PC-3 (cell line): ENCODE measurements at regions not wholly inside any gene's neighbourhood (a gene's known extent, or its start where the extent isn't known, plus 50 kb on each side); places are given as distances from the start of the nearest gene placed in this dataset.

ENCODE experiments used
- ATAC-seq: fragments of 200-7000 bp; cut with Tn5 transposase; 2 replicates; pipeline ENCODE4 v1.9.1; 2020; ENCODE audit warnings: mild to moderate bottlenecking, moderate library complexity
- BruUV-seq: library from RNA; stranded (reverse); fragments of 400-500 nt; replicated peaks from 2 replicates; lab custom pipeline; 2021; lab: Mats Ljungman, UMichigan
- CTCF ChIA-PET: fragments of 300-600 bp; sonication (Branson Sonifier 250); formaldehyde crosslinking; loops from one replicate; lab custom pipeline; 2022; ENCODE audit warnings: antibody characterized with exemption; lab: Charles Lee
- POLR2A ChIA-PET: fragments of 300-600 bp; sonication (Branson Sonifier 250); formaldehyde crosslinking; loops from one replicate; lab custom pipeline; 2022; ENCODE audit warnings: antibody characterized with exemption; ENCODE audit not compliant: unreplicated experiment; lab: Charles Lee
- DNase-seq: peaks from one replicate; pipeline ENCODE4 v3.0.0-alpha.2; 2015
- H2AFZ ChIP-seq: fragments of 300-600 bp; sonication (generic); 2 replicates; pipeline ENCODE4 v1.6.0; 2016; ENCODE audit warnings: antibody characterized with exemption, low read length
- H3F3A ChIP-seq: fragments of 300-600 bp; sonication (generic); one replicate; pipeline ENCODE4 v1.6.0; 2017; ENCODE audit warnings: antibody characterized with exemption, low read length, control low read depth, mild to moderate bottlenecking; ENCODE audit not compliant: unreplicated experiment
- H3K27ac ChIP-seq: fragments of 300-600 bp; sonication (generic); 2 replicates; pipeline ENCODE4 v1.5.1; 2016; ENCODE audit warnings: mild to moderate bottlenecking, low read length
- H3K27me3 ChIP-seq: fragments of 300-600 bp; sonication (generic); 2 replicates; pipeline ENCODE4 v1.6.1; 2016; ENCODE audit warnings: low read length, mixed read lengths
- H3K36me3 ChIP-seq: fragments of 300-600 bp; sonication (generic); 2 replicates; pipeline ENCODE4 v1.6.1; 2016; ENCODE audit warnings: low read depth, mixed run types, low read length, mixed read lengths
- H3K4me1 ChIP-seq: fragments of 300-600 bp; sonication (generic); 2 replicates; pipeline ENCODE4 v1.5.1; 2016; ENCODE audit warnings: low read length; ENCODE audit not compliant: insufficient read depth
- H3K4me2 ChIP-seq: fragments of 300-600 bp; sonication (generic); 2 replicates; pipeline ENCODE4 v1.6.0; 2016; ENCODE audit warnings: low read length
- H3K4me3 ChIP-seq: fragments of 300-600 bp; sonication (generic); 2 replicates; pipeline ENCODE4 v1.5.1; 2016; ENCODE audit warnings: mild to moderate bottlenecking, low read length, mixed read lengths
- H3K79me2 ChIP-seq: fragments of 300-600 bp; sonication (generic); 2 replicates; pipeline ENCODE4 v1.6.1; 2017; ENCODE audit warnings: low read length, mixed read lengths
- H3K9ac ChIP-seq: fragments of 300-600 bp; sonication (generic); 2 replicates; pipeline ENCODE4 v1.6.0; 2016; ENCODE audit warnings: mild to moderate bottlenecking, low read length
- H3K9me2 ChIP-seq: fragments of 300-600 bp; sonication (generic); replicated peaks from 2 replicates; pipeline ENCODE4 v1.6.1; 2016; ENCODE audit warnings: mixed run types, low read length, mixed read lengths
- H3K9me3 ChIP-seq: fragments of 300-600 bp; sonication (generic); 2 replicates; pipeline ENCODE4 v1.6.1; 2016; ENCODE audit warnings: low read length, mixed read lengths
- H4K20me1 ChIP-seq: fragments of 300-600 bp; sonication (generic); 2 replicates; pipeline ENCODE4 v1.6.1; 2016; ENCODE audit warnings: low read length, mixed read lengths
- CTCF ChIP-seq: fragments of 300-600 bp; sonication (generic); conservative IDR thresholded peaks from 2 replicates; pipeline ENCODE4 v1.5.1; 2017; ENCODE audit warnings: antibody characterized with exemption, low read depth, mild to moderate bottlenecking, low read length
- EZH2 ChIP-seq: fragments of 300-600 bp; sonication (generic); IDR thresholded peaks from one replicate; pipeline ENCODE4 v1.6.1; 2017; ENCODE audit warnings: antibody characterized with exemption, mild to moderate bottlenecking, low read length; ENCODE audit not compliant: unreplicated experiment
- EZH2phosphoT487 ChIP-seq: fragments of 300-600 bp; sonication (generic); IDR thresholded peaks from 2 replicates; pipeline ENCODE4 v1.6.1; 2018; ENCODE audit warnings: mild to moderate bottlenecking, antibody characterized with exemption, low read length, borderline replicate concordance
- intact Hi-C: fragments of 100-400 bp; cut with micrococcal nuclease; formaldehyde crosslinking; loops from 2 replicates; pipeline ENCODE4 v1.9.0; 2023

DNA sequence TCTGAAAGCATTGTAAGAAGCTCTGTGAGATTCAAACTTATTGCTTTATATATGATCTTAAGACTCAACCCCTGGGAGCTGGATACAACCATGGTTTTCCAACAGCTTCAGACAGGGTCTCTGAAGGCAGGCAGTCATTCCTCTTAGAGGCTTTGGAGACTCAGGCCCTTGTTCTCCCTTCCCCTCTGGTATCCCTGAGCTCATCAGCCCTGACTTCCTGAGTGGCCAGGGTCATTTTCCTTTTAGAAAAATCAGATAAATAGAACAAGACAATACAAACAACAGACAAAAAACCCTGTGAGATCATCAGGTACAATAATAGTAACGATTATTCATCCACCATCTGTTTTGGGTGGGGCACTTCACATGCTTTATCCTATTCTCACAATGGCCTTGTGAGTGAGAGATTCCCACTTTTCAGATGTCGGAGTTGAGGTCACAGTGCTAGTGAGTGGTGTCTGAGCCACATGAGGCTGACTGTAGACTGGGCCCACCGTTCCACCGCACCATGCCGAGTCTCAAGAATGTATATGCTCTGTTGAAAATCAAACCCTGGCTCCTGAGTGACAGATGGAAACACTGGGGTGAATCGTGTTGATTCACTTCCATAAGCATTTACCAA, 144.2 kb downstream of the CXCL12 start:
- Histone ChIP-seq H3K9me2 (no peaks in the 10 kb centered on the region), H3K27ac (no peak overlapping the region), H3K27me3 (no peaks in the 10 kb centered on the region), H3K4me3 (no peak overlapping the region), H2AFZ (no peak overlapping the region), H3K4me1 (no peaks in the 10 kb centered on the region), H4K20me1 (no peaks in the 10 kb centered on the region), H3K9ac (no peak overlapping the region), H3K79me2 (no peaks in the 10 kb centered on the region), H3K4me2 (no peak overlapping the region), H3F3A (no peaks in the 10 kb centered on the region), H3K9me3 (no peaks in the 10 kb centered on the region), H3K36me3 (no peaks in the 10 kb centered on the region)
- BruUV-seq, result no TSS peak
- CTCF ChIA-PET, result no interaction called here
- intact Hi-C loops, result no loop called here
- ATAC-seq (no peak), DNase-seq (no peak)
- POLR2A ChIA-PET, result no interaction called here
- TF ChIP-seq EZH2phosphoT487, result no peak
- no peak for TF ChIP-seq CTCF
- TF ChIP-seq EZH2, result no peak

DNA sequence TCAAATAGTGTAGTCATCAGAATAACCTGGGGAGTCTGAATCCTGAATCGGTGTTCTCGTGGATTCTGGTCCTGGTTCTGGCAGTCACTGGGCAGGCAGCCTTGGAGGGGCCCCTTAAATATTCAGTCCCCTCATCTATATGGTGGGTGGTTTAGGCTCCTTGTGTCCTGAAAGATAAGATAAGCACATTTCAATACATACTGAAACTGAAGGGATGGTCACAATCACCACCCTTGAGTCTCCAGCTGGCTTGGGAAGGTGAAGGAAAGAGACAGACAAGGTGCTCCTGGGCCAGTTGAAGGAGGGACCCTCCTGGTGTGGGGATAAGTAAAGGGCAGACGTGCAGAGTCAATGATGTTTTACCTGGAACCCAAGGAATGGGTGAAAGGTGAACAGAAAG, 146.7 kb downstream of the CXCL12 start:
- H3K27me3 ChIP-seq, result no peaks in the 10 kb centered on the region
- no peak overlapping the region for H2AFZ ChIP-seq
- DNase-seq (no peak), ATAC-seq (no peak)
- no peak overlapping the region for H3K4me3 ChIP-seq
- intact Hi-C loops, result no loop called here
- ChIA-PET POLR2A (no interaction called here), CTCF (no interaction called here)
- no peaks in the 10 kb centered on the region for H3K36me3 ChIP-seq
- H3K9me2 ChIP-seq, result no peaks in the 10 kb centered on the region
- H3F3A ChIP-seq, result no peaks in the 10 kb centered on the region
- TF ChIP-seq CTCF (no peak), EZH2phosphoT487 (no peak), EZH2 (no peak)
- H3K9me3 ChIP-seq, result no peaks in the 10 kb centered on the region
- no peaks in the 10 kb centered on the region for H3K79me2 ChIP-seq
- no peaks in the 10 kb centered on the region for H3K4me1 ChIP-seq
- H3K4me2 ChIP-seq, result no peak overlapping the region
- BruUV-seq, result no TSS peak
- H4K20me1 ChIP-seq, result no peaks in the 10 kb centered on the region
- no peak overlapping the region for H3K27ac ChIP-seq
- H3K9ac ChIP-seq, result no peak overlapping the region

- Histone ChIP-seq H3K36me3 (no peaks in the 10 kb centered on the region), H3K9me2 (no peaks in the 10 kb centered on the region), H3K4me1 (no peaks in the 10 kb centered on the region), H3K4me3 (no peak overlapping the region), H3K27ac (no peak overlapping the region), H3K4me2 (no peak overlapping the region), H3K79me2 (no peaks in the 10 kb centered on the region), H3K9me3 (no peaks in the 10 kb centered on the region), H3K9ac (no peak overlapping the region), H3K27me3 (no peaks in the 10 kb centered on the region), H4K20me1 (no peaks in the 10 kb centered on the region), H3F3A (no peaks in the 10 kb centered on the region), H2AFZ (no peak overlapping the region)
- ChIA-PET POLR2A (no interaction called here), CTCF (no interaction called here)
- DNase-seq (no peak), ATAC-seq (no peak)
- no TSS peak for BruUV-seq
- intact Hi-C loops, result no loop called here
- no peak for TF ChIP-seq EZH2phosphoT487
- TF ChIP-seq EZH2, result no peak
- no peak for TF ChIP-seq CTCF
These were observed 147.4 kb downstream of the CXCL12 start for GRCh38 chr10:44237364-44238049.
